HG02981 (cell line): ENCODE measurements at regions not wholly inside any gene's neighbourhood (a gene's known extent, or its start where the extent isn't known, plus 50 kb on each side); places are given as distances from the start of the nearest gene placed in this dataset.
"Not testable (repeated sequence)": the region's sequence is repeated elsewhere in the genome, so short reads cannot be mapped to it uniquely, and the experiment has no call there.

Source experiments
- ATAC-seq: cut with Tn5 transposase; IDR thresholded peaks from one replicate; pipeline ENCODE4 v1.9.1; 2021; ENCODE audit warnings: mild to moderate bottlenecking, moderate library complexity; ENCODE audit not compliant: unreplicated experiment

GRCh38 chr5:60490597-60491166, 209.3 kb downstream of the DEPDC1B start:
- ATAC-seq, result no peak

GRCh38 chr5:60489856-60490255, 210.1 kb downstream of the DEPDC1B start:
- no peak for ATAC-seq

GRCh38 chr5:60489377-60489776, 210.6 kb downstream of the DEPDC1B start:
- ATAC-seq, result no peak

- ATAC-seq, result no peak
Measured at GRCh38 chr5:60488466-60489130, 211.4 kb downstream of the DEPDC1B start.

GRCh38 chr5:60487885-60488442, 212.0 kb downstream of the DEPDC1B start:
- ATAC-seq, result no peak

GRCh38 chr5:60487476-60487875, 212.5 kb downstream of the DEPDC1B start:
- ATAC-seq, result no peak

DNA sequence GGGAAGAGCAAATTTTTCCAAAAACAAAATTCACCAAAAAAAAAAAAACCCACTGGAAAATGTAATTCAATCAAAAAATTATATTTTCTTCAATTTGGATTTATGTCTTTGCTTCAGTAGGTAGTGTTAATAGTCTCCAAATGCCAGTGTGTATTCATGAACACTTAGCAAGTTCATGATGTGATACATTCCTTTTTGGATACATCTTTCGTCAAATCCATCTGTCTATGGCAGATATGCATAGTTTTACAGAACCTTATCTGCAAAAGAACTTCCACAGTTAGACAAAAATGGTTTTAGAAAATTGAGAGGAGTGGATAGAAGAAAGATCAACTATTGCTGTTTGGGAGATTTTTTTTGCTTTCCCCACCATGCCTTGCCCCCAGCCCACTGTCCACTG, 214.6 kb downstream of the DEPDC1B start:
- ATAC-seq, result no peak

DNA sequence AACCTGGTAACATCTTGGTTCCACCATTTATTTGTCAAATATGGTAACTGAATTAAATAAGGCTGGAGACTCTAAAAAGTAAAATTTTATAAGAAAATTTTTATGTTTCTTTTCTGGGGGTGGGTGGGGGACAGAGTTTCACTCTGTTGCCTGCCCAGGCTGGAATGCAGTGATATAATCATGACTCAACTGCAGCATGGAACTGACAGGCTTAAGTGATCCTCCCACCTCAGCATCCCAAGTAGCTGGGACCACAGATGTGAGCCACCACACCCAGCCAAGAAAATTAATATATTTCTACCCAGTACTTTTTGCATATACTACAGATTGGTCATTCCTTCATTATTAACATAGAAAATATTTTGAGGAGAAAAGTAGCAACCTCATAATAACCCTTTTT, 216.9 kb downstream of the DEPDC1B start:
- no peak for ATAC-seq

- no peak for ATAC-seq
Measured at GRCh38 chr5:60482301-60482700, 217.7 kb downstream of the DEPDC1B start.

DNA sequence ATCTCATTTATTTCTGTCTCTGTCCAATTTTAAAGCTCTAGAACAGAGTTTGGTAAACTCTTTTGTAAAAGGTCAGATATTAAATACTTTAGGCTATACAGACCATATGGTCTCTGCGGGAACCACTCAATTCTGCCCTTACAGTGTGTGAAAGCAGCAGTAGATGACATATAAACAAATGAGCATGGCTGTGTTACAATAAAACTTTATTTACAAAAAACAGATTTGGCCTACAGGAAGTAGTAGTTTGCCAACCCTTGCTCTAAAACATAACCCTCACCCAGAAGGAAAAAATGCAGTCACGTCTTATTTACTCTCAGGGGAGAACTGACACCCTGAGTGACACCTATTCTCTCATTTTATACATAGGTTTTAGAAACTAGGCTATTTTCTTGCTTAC, 220.4 kb downstream of the DEPDC1B start:
- ATAC-seq, result no peak

- no peak for ATAC-seq
Measured at GRCh38 chr5:60477849-60478248, 222.1 kb downstream of the DEPDC1B start.

GRCh38 chr5:60473654-60474053, 226.3 kb downstream of the DEPDC1B start:
- no peak for ATAC-seq

- ATAC-seq, result not testable (repeated sequence)
Measured at GRCh38 chr5:60473027-60473426, 226.9 kb downstream of the DEPDC1B start.

GRCh38 chr5:60470881-60471280, 229.1 kb downstream of the DEPDC1B start:
- no peak for ATAC-seq

DNA sequence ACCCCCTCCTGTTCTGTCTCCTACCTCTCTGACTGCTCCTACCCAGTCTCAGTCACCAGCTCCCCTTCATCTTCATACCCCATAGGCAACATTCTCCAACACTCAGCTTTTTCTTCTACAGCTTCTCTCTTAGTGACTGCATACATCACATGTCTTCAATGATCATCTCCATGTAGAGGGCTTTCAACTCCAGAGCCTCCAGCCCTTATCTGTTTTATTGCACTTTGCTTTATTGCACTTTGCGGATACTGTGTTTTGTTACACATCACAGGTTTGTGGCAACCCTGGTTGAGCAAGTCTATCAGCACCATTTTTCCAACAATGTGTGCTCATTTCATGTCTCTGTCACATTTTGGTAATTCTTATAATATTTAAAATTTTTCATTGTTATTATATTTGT, 230.7 kb downstream of the DEPDC1B start:
- no peak for ATAC-seq

DNA sequence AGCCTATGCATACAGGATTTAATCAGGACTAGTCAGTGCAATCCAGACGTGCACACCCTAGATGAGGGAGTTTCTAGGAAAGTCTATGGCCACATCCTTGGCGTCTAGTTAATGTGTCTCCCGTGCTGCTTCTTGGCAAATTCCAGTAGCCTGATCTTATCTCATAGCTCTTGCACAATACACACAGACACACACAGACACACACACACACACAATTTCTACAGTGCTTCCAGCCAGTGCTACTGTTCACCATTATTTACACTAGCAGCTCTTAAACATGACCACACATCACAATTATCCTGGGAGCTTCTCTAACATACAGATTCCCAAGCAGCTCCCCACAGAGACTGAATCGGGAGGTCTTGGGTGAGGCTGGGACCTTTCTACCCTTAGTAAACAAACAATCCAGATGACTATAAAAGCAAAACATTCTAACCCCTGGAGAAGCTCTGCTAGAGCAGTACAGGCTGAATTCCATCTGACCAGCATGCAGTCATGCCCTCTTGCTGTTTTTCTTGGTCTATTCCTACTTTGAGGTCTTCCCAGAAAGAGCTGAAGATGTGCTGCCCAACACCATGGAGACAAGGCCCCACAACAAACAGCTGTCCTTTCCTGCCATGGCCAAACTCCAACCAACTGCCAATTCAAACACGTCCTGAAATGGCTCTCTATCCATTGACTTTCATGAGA, 236.6 kb downstream of the DEPDC1B start:
- no peak for ATAC-seq

DNA sequence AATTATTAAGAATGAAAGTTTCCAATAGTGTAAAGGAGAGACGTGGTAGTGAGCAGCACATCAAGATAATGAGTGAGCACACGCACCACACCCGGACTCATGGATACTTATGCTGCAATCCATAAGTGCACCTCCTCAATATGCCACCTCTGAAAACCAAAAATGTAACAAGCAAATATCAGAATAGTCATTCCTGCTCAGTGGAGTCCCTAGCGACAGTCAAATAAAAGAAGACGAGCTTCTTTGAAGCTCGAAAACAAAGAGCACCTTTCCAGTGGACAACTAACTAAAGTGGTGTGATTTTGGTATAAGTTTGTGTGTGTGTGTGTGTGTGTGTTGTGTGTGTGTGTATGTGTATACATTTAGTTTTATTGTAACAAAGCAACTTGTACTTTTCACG, 241.3 kb downstream of the DEPDC1B start:
- no peak for ATAC-seq

DNA sequence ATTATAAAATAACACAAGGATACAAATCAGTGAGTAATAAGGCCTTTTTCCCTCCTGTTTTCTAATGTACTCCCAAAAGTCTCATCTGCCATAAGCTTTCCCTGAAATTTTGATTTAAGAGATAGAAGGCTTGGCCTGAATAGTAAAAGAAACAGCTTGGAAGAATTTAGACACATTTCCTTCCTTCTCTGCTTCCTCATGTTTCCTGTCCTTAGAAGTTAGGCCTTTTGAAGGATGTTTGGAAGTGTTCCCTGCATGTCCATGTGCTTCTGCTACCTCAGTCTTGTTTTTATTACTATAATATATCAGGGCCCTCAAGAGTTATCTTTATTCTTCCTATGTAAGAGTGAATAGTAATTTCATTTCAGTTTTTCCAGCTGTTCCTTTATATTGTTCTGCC, 242.7 kb downstream of the DEPDC1B start:
- no peak for ATAC-seq

DNA sequence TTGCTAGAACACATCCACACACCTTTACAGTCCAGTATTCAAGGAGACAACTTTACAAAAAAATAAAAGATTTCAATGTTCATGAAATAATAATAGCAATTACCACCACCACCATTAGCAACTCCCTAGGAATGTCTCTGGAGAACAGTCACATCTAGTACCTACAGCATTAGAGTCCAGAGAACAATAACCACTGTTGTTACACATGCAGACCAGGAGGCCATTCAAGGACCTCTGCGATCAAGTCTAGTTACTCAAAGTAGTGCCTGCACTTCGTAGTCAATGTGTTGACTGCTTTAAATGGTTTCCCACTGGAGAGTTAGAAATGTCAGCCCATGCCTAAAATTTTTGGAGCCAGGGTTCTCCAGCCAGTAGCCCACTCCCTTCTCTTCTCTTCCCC, 244.4 kb downstream of the DEPDC1B start:
- no peak for ATAC-seq

GRCh38 chr5:60454277-60454676, 245.7 kb downstream of the DEPDC1B start:
- ATAC-seq, result not testable (repeated sequence)

- no peak for ATAC-seq
Measured at GRCh38 chr5:60453186-60453976, 246.6 kb downstream of the DEPDC1B start.
